ENCODE measurements at regions not wholly inside any gene's neighbourhood (a gene's known extent, or its start where the extent isn't known, plus 50 kb on each side); places are given as distances from the start of the nearest gene placed in this dataset.
"Not testable (repeated sequence)": the region's sequence is repeated elsewhere in the genome, so short reads cannot be mapped to it uniquely, and the experiment has no call there.

GRCh38 chr2:47721296-47721695, 61.6 kb upstream of the MSH6 start:
- Histone ChIP-seq H3K4me1 (no peaks in the 10 kb centered on the region), H3K27ac (no peak overlapping the region), H3K36me3 (replicated peaks in 1 of 2; ENCODE audit: insufficient read depth in 1 of 2, low read depth in 2 of 2) (no peaks in the 10 kb centered on the region), H3K4me3 (no peak overlapping the region), H3K27me3 (no peaks in the 10 kb centered on the region), H3K9me3 (no peaks in the 10 kb centered on the region)
- intact Hi-C loops (cut with DNase I) = no loop called here
- WGBS, 2 donors = 77 to 78% methylated on average over 8 of the region's 8 CpGs
- ATAC-seq (no peak), DNase-seq (no peak)
- TF ChIP-seq POLR2A (IDR thresholded peaks at IDR 0.05) = no peak
- TF ChIP-seq, protein P1, sequence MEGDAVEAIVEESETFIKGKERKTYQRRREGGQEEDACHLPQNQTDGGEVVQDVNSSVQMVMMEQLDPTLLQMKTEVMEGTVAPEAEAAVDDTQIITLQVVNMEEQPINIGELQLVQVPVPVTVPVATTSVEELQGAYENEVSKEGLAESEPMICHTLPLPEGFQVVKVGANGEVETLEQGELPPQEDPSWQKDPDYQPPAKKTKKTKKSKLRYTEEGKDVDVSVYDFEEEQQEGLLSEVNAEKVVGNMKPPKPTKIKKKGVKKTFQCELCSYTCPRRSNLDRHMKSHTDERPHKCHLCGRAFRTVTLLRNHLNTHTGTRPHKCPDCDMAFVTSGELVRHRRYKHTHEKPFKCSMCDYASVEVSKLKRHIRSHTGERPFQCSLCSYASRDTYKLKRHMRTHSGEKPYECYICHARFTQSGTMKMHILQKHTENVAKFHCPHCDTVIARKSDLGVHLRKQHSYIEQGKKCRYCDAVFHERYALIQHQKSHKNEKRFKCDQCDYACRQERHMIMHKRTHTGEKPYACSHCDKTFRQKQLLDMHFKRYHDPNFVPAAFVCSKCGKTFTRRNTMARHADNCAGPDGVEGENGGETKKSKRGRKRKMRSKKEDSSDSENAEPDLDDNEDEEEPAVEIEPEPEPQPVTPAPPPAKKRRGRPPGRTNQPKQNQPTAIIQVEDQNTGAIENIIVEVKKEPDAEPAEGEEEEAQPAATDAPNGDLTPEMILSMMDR (IDR thresholded peaks at IDR 0.05) = no peak

DNA sequence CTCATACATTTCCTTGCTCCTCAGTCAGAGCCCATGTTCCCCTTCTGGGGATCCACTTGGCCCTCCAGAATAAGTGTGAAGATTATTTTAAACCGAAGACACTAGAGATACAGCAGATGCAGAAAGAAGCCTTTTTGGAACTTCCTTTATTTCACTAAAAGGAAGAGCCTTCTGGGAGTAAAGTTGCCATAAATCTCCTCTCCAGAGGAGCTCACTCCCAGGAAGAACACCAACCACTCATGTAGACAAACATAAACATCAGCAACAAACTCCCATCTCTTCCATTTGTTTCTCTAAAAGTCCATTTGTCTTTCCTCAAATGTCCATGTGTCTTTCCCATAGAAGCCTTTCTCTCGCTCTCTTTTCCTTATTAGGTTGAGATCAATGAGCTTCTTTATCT, 62.4 kb upstream of the MSH6 start:
- H3K9me3 ChIP-seq = no peaks in the 10 kb centered on the region
- intact Hi-C loops (cut with DNase I) = no loop called here
- WGBS, 2 donors = 0 to 10% methylated on average over 2 of the region's 2 CpGs
- ATAC-seq (no peak), DNase-seq (no peak)
- no peaks in the 10 kb centered on the region for H3K4me1 ChIP-seq
- H3K27ac ChIP-seq = no peak overlapping the region
- no peaks in the 10 kb centered on the region for H3K36me3 ChIP-seq (replicated peaks in 1 of 2; ENCODE audit: insufficient read depth in 1 of 2, low read depth in 2 of 2)
- no peak overlapping the region for H3K4me3 ChIP-seq
- no peak for TF ChIP-seq POLR2A (IDR thresholded peaks at IDR 0.05)
- no peaks in the 10 kb centered on the region for H3K27me3 ChIP-seq

- intact Hi-C loops (cut with DNase I) = no loop called here
- no peak for ATAC-seq
These were observed 62.9 kb upstream of the MSH6 start for GRCh38 chr2:47720036-47720435.

GRCh38 chr2:47719099-47719498, 63.8 kb upstream of the MSH6 start:
- no peak for TF ChIP-seq POLR2A (IDR thresholded peaks at IDR 0.05)
- TF ChIP-seq, protein P1 (IDR thresholded peaks at IDR 0.05) = no peak
- intact Hi-C loops (cut with DNase I) = no loop called here
- DNase-seq = no peak
- H3K27me3 ChIP-seq = no peaks in the 10 kb centered on the region
- ATAC-seq = no peak
- H3K4me3 ChIP-seq = no peak overlapping the region
- H3K4me1 ChIP-seq = no peaks in the 10 kb centered on the region
- no peak overlapping the region for H3K27ac ChIP-seq
- 39 to 51% methylated on average over 4 of the region's 4 CpGs for WGBS, 2 donors
- no peaks in the 10 kb centered on the region for H3K9me3 ChIP-seq
- H3K36me3 ChIP-seq (replicated peaks in 1 of 2; ENCODE audit: insufficient read depth in 1 of 2, low read depth in 2 of 2) = no peaks in the 10 kb centered on the region

More at GRCh38 chr2:47720036-47720435, 62.9 kb upstream of the MSH6 start:
- no peak for DNase-seq
- no peaks in the 10 kb centered on the region for H3K27me3 ChIP-seq
- TF ChIP-seq POLR2A (IDR thresholded peaks at IDR 0.05) = no peak
- no peaks in the 10 kb centered on the region for H3K36me3 ChIP-seq (replicated peaks in 1 of 2; ENCODE audit: insufficient read depth in 1 of 2, low read depth in 2 of 2)
- no peaks in the 10 kb centered on the region for H3K9me3 ChIP-seq
- H3K27ac ChIP-seq = no peak overlapping the region
- WGBS, 2 donors = 46 to 67% methylated on average over 3 of the region's 3 CpGs
- H3K4me3 ChIP-seq = no peak overlapping the region
- no peaks in the 10 kb centered on the region for H3K4me1 ChIP-seq

GRCh38 chr2:47716307-47716706, 66.6 kb upstream of the MSH6 start:
- H3K27me3 ChIP-seq; H3K4me1 ChIP-seq; ATAC-seq; H3K27ac ChIP-seq; DNase-seq; H3K9me3 ChIP-seq; intact Hi-C loops (cut with DNase I); H3K4me3 ChIP-seq; H3K36me3 ChIP-seq (replicated peaks in 1 of 2; ENCODE audit: insufficient read depth in 1 of 2, low read depth in 2 of 2): not testable (repeated sequence)
- 76 to 86% methylated on average over 7 of the region's 7 CpGs for WGBS, 2 donors

- Histone ChIP-seq H3K36me3 (replicated peaks in 1 of 2; ENCODE audit: insufficient read depth in 1 of 2, low read depth in 2 of 2) (no peaks in the 10 kb centered on the region), H3K4me3 (no peak overlapping the region), H3K9me3 (no peaks in the 10 kb centered on the region), H3K27me3 (no peaks in the 10 kb centered on the region), H3K4me1 (no peaks in the 10 kb centered on the region), H3K27ac (no peak overlapping the region)
- no peak for DNase-seq
- intact Hi-C loops (cut with DNase I) = no loop called here
- TF ChIP-seq, protein P1 (IDR thresholded peaks at IDR 0.05) = no peak
- TF ChIP-seq POLR2A (IDR thresholded peaks at IDR 0.05) = no peak
- 84 to 90% methylated on average over 7 of the region's 7 CpGs for WGBS, 2 donors
- ATAC-seq = no peak
These were observed 67.4 kb upstream of the MSH6 start for GRCh38 chr2:47715552-47715951.
